Natural killer cell treated with Interleukin-12 subunit alpha and Interleukin-12 subunit beta and Interleukin-15 and Interleukin-18, amount 100 ng/mL, for 72 hours (primary cell): ENCODE measurements at regions not wholly inside any gene's neighbourhood (a gene's known extent, or its start where the extent isn't known, plus 50 kb on each side); places are given as distances from the start of the nearest gene placed in this dataset.
A peak's percentile ranks its signal among the peaks of the same experiment; 100 is the strongest.
"Not testable (repeated sequence)": the region's sequence is repeated elsewhere in the genome, so short reads cannot be mapped to it uniquely, and the experiment has no call there.

Experiments
- ATAC-seq, 2 donors: fragments of 150-1000 bp; cut with Tn5 transposase in 1 of 2; sonication (Bioruptor Pico), chemical (Tn5 transposase) in 1 of 2; 2 replicates each; pipeline ENCODE4 v1.10.0; 2021
- DNase-seq: peaks from one replicate; pipeline ENCODE4 v3.0.0; 2022; ENCODE audit warnings: low spot score
- H3K27ac Mint-ChIP-seq, 2 donors: 1 replicate in 1 of 2; 2 replicates in 1 of 2; pipeline ENCODE4 v1.8.0; 2022; ENCODE audit warnings: mixed read lengths in 2 of 2, mild to moderate bottlenecking in 1 of 2, moderate library complexity in 1 of 2
- H3K27me3 Mint-ChIP-seq, 2 donors: 1 replicate in 1 of 2; 2 replicates in 1 of 2; pipeline ENCODE4 v1.8.0; 2022; ENCODE audit warnings: mixed read lengths in 2 of 2
- H3K36me3 Mint-ChIP-seq: one replicate; pipeline ENCODE4 v1.8.0; 2022; ENCODE audit warnings: mixed read lengths
- H3K4me1 Mint-ChIP-seq, 2 donors: 1 replicate in 1 of 2; 2 replicates in 1 of 2; pipeline ENCODE4 v1.8.0; 2022; ENCODE audit warnings: low read depth in 2 of 2, mixed read lengths in 2 of 2, mild to moderate bottlenecking in 1 of 2
- H3K4me3 Mint-ChIP-seq: one replicate; pipeline ENCODE4 v1.8.0; 2022; ENCODE audit warnings: mixed read lengths
- H3K9me3 Mint-ChIP-seq: 2 replicates; pipeline ENCODE4 v1.8.0; 2022; ENCODE audit warnings: mixed read lengths

GRCh38 chr10:28354511-28354910 lies 51.6 kb upstream of the MPP7 start:
- ATAC-seq (no peak), DNase-seq (no peak)
- Mint-ChIP-seq H3K36me3 (no peaks in the 10 kb centered on the region), H3K27ac (no peak overlapping the region), H3K4me3 (no peak overlapping the region), H3K4me1 (peaks cover 0 to 3% of the 10 kb centered on the region in 2 donors), H3K9me3 (no peaks in the 10 kb centered on the region), H3K27me3 (no peaks in the 10 kb centered on the region)

- Mint-ChIP-seq H3K36me3 (no peaks in the 10 kb centered on the region), H3K4me3 (no peak overlapping the region), H3K9me3 (no peaks in the 10 kb centered on the region), H3K4me1 (peaks cover 0 to 3% of the 10 kb centered on the region in 2 donors), H3K27ac (no peak overlapping the region), H3K27me3 (no peaks in the 10 kb centered on the region)
- DNase-seq (no peak), ATAC-seq (no peak)
Observed at GRCh38 chr10:28355376-28355775, 52.5 kb upstream of the MPP7 start.

GRCh38 chr10:28359334-28359733 lies 56.5 kb upstream of the MPP7 start:
- no peaks in the 10 kb centered on the region for H3K36me3 Mint-ChIP-seq
- H3K9me3 Mint-ChIP-seq, result no peaks in the 10 kb centered on the region
- no peak overlapping the region for H3K4me3 Mint-ChIP-seq
- no peak overlapping the region for H3K27ac Mint-ChIP-seq
- ATAC-seq, result no peak
- DNase-seq, result no peak
- H3K27me3 Mint-ChIP-seq, result no peaks in the 10 kb centered on the region
- peaks cover 0 to 3% of the 10 kb centered on the region in 2 donors for H3K4me1 Mint-ChIP-seq

GRCh38 chr10:28360175-28360574 lies 57.3 kb upstream of the MPP7 start:
- H3K27me3 Mint-ChIP-seq, result no peaks in the 10 kb centered on the region
- no peaks in the 10 kb centered on the region for H3K36me3 Mint-ChIP-seq
- no peak for ATAC-seq
- DNase-seq, result no peak
- H3K27ac Mint-ChIP-seq, result no peak overlapping the region
- H3K4me1 Mint-ChIP-seq, result peaks cover under 1 to 3% of the 10 kb centered on the region in 2 donors
- no peak overlapping the region for H3K4me3 Mint-ChIP-seq
- H3K9me3 Mint-ChIP-seq, result no peaks in the 10 kb centered on the region

GRCh38 chr10:28363376-28363775 lies 60.5 kb upstream of the MPP7 start:
- Mint-ChIP-seq H3K36me3 (no peaks in the 10 kb centered on the region), H3K27ac (no peak overlapping the region), H3K4me3 (no peak overlapping the region), H3K4me1 (peaks cover 16 to 20% of the 10 kb centered on the region in 2 donors), H3K27me3 (no peaks in the 10 kb centered on the region), H3K9me3 (no peaks in the 10 kb centered on the region)
- no peak for DNase-seq
- no peak for ATAC-seq

- Mint-ChIP-seq H3K4me1 (peaks cover 14 to 24% of the 10 kb centered on the region in 2 donors), H3K4me3 (no peak overlapping the region)
Observed at GRCh38 chr10:28365840-28366239, 63.0 kb upstream of the MPP7 start.

GRCh38 chr10:28366994-28367393 lies 64.1 kb upstream of the MPP7 start:
- Mint-ChIP-seq H3K4me1 (peaks cover 14 to 24% of the 10 kb centered on the region in 2 donors), H3K27me3 (no peaks in the 10 kb centered on the region)

More at GRCh38 chr10:28365840-28366239, 63.0 kb upstream of the MPP7 start:
- H3K9me3 Mint-ChIP-seq, result no peaks in the 10 kb centered on the region
- DNase-seq (no peak), ATAC-seq (no peak)
- H3K36me3 Mint-ChIP-seq, result no peaks in the 10 kb centered on the region
- no peaks in the 10 kb centered on the region for H3K27me3 Mint-ChIP-seq
- H3K27ac Mint-ChIP-seq, result peak overlapping the region in 1 of 2 donors; percentile 24

GRCh38 chr10:28367413-28367812 lies 64.5 kb upstream of the MPP7 start:
- no peaks in the 10 kb centered on the region for H3K27me3 Mint-ChIP-seq
- DNase-seq (no peak), ATAC-seq (no peak)
- H3K36me3 Mint-ChIP-seq, result no peaks in the 10 kb centered on the region
- H3K27ac Mint-ChIP-seq, result peak overlapping the region; percentile 57 to 70
- H3K4me1 Mint-ChIP-seq, result peaks cover 14 to 24% of the 10 kb centered on the region in 2 donors
- H3K9me3 Mint-ChIP-seq, result no peaks in the 10 kb centered on the region
- H3K4me3 Mint-ChIP-seq, result peak overlapping the region; percentile 68

More at GRCh38 chr10:28366994-28367393, 64.1 kb upstream of the MPP7 start:
- no peak overlapping the region for H3K4me3 Mint-ChIP-seq
- DNase-seq, result no peak
- ATAC-seq, result no peak
- H3K27ac Mint-ChIP-seq, result no peak overlapping the region
- no peaks in the 10 kb centered on the region for H3K9me3 Mint-ChIP-seq
- no peaks in the 10 kb centered on the region for H3K36me3 Mint-ChIP-seq

- peak overlapping the region; percentile 68 for H3K4me3 Mint-ChIP-seq
- H3K4me1 Mint-ChIP-seq, result peaks cover 14 to 24% of the 10 kb centered on the region in 2 donors
- DNase-seq (peak; percentile 75), ATAC-seq (peak; percentile 89 to 93)
- peak overlapping the region; percentile 57 to 70 for H3K27ac Mint-ChIP-seq
- H3K36me3 Mint-ChIP-seq, result no peaks in the 10 kb centered on the region
- no peaks in the 10 kb centered on the region for H3K27me3 Mint-ChIP-seq
- H3K9me3 Mint-ChIP-seq, result no peaks in the 10 kb centered on the region
Observed at GRCh38 chr10:28367929-28368484, 65.1 kb upstream of the MPP7 start.

GRCh38 chr10:28370107-28370835 lies 67.4 kb upstream of the MPP7 start:
- H3K4me3 Mint-ChIP-seq, result no peak overlapping the region
- H3K9me3 Mint-ChIP-seq, result no peaks in the 10 kb centered on the region
- no peaks in the 10 kb centered on the region for H3K36me3 Mint-ChIP-seq
- DNase-seq (no peak), ATAC-seq (no peak)
- H3K4me1 Mint-ChIP-seq, result peaks cover 14 to 23% of the 10 kb centered on the region in 2 donors
- H3K27me3 Mint-ChIP-seq, result no peaks in the 10 kb centered on the region
- no peak overlapping the region for H3K27ac Mint-ChIP-seq

- H3K27ac Mint-ChIP-seq, H3K9me3 Mint-ChIP-seq: not testable (repeated sequence)
Observed at GRCh38 chr10:28371638-28372037, 68.8 kb upstream of the MPP7 start.

GRCh38 chr10:28374036-28374435 lies 71.2 kb upstream of the MPP7 start:
- Mint-ChIP-seq H3K4me3 (no peak overlapping the region), H3K27me3 (no peaks in the 10 kb centered on the region), H3K27ac (no peak overlapping the region), H3K9me3 (no peaks in the 10 kb centered on the region), H3K36me3 (no peaks in the 10 kb centered on the region), H3K4me1 (no peaks in the 10 kb centered on the region)
- DNase-seq (no peak), ATAC-seq (no peak)

More at GRCh38 chr10:28371638-28372037, 68.8 kb upstream of the MPP7 start:
- not testable (repeated sequence) for DNase-seq, H3K36me3 Mint-ChIP-seq, ATAC-seq, H3K4me3 Mint-ChIP-seq, H3K27me3 Mint-ChIP-seq
- peaks cover 5 to 14% of the 10 kb centered on the region in 2 donors for H3K4me1 Mint-ChIP-seq

GRCh38 chr10:28375399-28376354 lies 72.8 kb upstream of the MPP7 start:
- Mint-ChIP-seq H3K27me3 (no peaks in the 10 kb centered on the region), H3K36me3 (no peaks in the 10 kb centered on the region), H3K4me1 (peaks cover 0 to 5% of the 10 kb centered on the region in 2 donors), H3K9me3 (no peaks in the 10 kb centered on the region), H3K27ac (no peak overlapping the region), H3K4me3 (no peak overlapping the region)
- DNase-seq (no peak), ATAC-seq (no peak)
